Stimulated activated CD4-positive, alpha-beta T cell treated with anti-CD3 and anti-CD28 coated beads, Interleukin-1b, Interleukin-23, amount 100 ng/mL, for 24 hours (primary cell): ENCODE measurements at regions not wholly inside any gene's neighbourhood (a gene's known extent, or its start where the extent isn't known, plus 50 kb on each side); places are given as distances from the start of the nearest gene placed in this dataset.
"Not testable (repeated sequence)": the region's sequence is repeated elsewhere in the genome, so short reads cannot be mapped to it uniquely, and the experiment has no call there.

Experiments used
- DNase-seq, 4 experiments: peaks; one replicate each; pipeline ENCODE4 v3.0.0-alpha.2; 2020; ENCODE audit warnings: low read depth in 4 of 4, low spot score in 1 of 4

- DNase-seq, result no peak
Observed at GRCh38 chr10:9305018-9305655, 1250.6 kb downstream of the GATA3 start.

DNA sequence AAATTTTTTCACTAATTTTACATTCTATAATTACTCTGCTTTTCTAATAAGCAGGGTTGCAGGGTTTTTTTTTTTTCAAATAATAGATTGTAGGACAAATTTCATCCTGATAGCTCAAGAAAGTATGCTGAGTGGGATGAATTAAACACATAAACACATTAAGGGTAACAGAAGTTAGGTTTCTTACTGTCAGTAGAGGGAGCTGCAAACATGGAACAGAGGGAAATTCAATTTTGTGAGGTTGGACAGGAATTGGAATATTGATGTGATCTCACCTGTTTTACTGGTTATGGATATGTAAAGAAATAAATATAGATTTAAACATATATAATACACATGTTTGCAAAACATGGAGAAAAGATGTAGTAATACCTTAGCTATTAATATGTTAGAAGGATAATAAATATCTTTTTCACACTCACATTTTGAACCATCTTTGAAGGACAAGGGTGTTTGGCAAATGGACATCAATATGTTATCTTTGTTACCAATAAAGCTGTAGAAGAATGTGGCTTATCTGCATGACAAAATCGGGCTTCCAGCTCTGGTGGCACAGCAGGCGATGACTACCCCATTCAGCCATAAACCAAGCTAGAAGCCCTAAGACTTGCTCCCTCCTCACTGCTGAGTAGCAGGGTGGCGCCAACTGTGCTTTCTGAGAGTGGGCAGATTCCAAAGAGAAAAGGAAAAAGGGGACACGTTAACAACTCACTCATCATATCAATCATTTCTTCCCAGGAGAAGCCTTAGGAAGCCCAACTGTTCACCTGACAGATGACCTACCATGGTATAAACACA lies 1257.4 kb downstream of the GATA3 start:
- no peak for DNase-seq

- DNase-seq, result no peak
Observed at GRCh38 chr10:9315292-9315691, 1260.8 kb downstream of the GATA3 start.

- no peak for DNase-seq
Observed at GRCh38 chr10:9331583-9332008, 1277.1 kb downstream of the GATA3 start.

DNA sequence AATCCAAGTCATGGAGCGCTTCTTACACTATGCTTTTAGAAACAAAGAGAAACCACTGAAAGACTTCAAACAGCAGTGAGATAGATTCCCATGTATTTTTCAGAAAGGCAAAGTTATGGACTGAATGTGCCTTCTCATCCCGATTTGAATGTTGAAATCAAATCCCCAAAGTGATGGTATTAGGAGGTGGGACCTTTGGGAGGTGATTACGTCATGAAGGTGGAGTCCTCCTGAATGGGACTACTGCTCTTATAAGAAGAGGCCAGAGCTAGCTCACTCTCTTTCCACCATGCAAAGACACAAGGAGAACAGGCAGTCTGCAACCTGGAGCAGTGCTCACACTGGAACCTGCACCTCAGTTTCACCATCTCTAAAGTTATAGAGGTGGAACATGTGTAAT lies 1279.8 kb downstream of the GATA3 start:
- DNase-seq, result no peak

- DNase-seq, result no peak
Observed at GRCh38 chr10:9339716-9340115, 1285.2 kb downstream of the GATA3 start.

- DNase-seq, result no peak
Observed at GRCh38 chr10:9342885-9343570, 1288.5 kb downstream of the GATA3 start.

- not testable (repeated sequence) for DNase-seq
Observed at GRCh38 chr10:9347933-9348332, 1293.4 kb downstream of the GATA3 start.

DNA sequence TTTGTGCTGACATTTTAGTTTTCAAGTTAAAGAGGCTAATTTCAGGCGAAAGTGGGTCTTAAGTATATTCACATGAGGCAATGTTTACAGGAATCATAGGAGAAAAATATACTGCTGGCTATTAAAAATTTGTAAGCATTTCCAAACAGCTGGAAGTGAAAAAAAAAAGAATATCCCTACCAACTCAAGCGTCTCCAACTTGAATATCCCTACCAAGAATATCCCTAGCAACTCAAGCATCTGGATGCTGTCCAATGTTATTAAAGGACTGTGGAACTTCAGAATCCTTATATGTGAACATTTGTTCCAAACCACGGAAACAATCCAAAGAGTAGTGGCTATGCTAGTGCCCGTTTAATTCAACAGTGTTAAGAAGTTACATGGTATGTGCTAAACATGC lies 1303.0 kb downstream of the GATA3 start:
- no peak for DNase-seq

DNA sequence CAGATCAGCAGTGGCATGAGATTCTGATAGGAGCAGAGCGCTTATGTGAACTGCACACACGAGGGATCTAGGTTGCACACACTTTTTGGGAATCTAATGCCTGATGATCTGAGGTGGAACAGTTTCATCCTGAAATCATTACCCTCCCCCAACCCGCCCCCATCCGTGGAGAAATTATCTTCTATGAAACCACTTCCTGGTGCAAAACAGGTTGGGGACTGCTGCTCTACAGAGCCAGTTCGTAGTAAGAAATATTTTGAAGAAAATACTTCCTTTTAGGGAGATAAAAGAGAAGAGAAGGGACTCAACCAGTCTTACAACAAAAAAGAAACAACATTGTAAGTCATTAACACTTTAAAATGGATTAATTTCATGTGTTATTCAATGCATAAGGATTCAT lies 1308.2 kb downstream of the GATA3 start:
- DNase-seq, result no peak

DNA sequence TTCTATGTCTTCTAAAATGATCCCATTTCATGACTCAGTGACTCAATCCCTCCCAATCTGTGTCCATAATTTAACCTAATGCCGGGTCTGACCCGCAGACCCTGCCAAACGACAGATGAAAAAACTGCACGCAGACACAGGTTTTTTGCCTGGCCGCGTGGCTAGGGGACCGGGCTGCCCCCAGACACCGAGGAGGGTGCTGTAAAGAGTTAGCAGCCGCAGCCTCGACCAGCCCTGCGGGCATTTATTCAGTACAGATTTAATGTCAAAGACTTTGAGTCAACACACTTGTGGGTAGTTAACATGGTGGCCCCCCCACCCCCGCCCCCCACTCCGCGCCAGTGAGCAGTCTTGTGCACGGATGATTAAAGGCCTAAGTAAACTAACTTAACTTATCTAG lies 1324.7 kb downstream of the GATA3 start:
- no peak for DNase-seq

GRCh38 chr10:9381733-9382532 lies 1327.4 kb downstream of the GATA3 start:
- DNase-seq, result no peak

GRCh38 chr10:9382533-9382866 lies 1328.0 kb downstream of the GATA3 start:
- DNase-seq, result no peak

- no peak for DNase-seq
Observed at GRCh38 chr10:9390516-9390915, 1336.0 kb downstream of the GATA3 start.

DNA sequence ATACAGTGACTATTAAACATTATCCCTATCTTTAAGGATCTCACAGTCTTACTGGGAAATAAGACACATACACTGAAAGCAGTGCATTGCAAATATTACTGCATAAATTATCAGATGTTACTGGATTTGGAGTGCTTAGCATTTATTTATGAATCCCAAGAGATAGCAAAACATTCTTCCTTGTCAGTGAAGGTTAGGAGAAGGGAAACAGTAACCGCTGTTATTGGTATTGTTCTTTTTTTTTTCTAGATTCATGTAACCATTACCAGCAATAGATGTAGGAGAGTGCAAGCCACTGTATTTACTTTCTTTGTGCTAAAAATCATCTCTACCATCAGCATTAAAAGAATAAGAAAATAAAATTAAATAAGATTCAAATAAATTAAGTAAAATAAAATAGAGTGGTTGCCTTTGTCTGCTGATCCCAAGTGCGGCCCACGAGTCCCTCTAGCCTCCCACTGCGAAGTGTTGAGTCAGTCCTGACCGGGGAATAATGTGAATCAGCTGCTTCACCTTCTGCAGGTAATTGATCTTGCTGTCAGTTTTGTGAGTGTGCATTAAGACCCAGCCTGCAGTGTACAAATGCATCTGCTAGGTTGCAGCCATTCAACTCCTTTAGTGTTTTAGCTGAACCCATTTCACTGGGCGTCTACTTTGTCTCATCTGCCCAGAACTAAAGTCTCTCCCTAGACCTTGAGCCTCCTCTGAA lies 1344.9 kb downstream of the GATA3 start:
- DNase-seq, result no peak

DNA sequence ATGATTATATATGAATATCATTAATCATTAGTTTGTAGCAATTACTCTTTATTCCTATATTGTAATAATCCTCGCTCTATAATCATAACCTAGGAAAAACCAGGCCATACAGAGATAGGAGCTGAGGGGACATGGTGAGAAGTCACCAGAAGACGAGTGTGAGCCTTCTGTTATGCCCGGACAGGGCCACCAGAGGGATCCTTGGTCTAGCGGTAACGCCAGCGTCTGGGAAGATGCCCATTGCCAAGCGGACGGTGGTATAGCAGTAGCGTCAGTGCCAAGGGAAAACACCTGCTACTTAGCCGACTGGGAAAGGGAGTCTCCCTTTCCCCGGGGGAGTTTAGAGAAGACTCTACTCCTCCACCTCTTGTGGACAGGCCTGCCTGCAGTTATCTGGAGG lies 1347.6 kb downstream of the GATA3 start:
- DNase-seq, result not testable (repeated sequence)

- DNase-seq, result not testable (repeated sequence)
Observed at GRCh38 chr10:9402507-9403195, 1348.2 kb downstream of the GATA3 start.

GRCh38 chr10:9407201-9407600 lies 1352.7 kb downstream of the GATA3 start:
- not testable (repeated sequence) for DNase-seq

DNA sequence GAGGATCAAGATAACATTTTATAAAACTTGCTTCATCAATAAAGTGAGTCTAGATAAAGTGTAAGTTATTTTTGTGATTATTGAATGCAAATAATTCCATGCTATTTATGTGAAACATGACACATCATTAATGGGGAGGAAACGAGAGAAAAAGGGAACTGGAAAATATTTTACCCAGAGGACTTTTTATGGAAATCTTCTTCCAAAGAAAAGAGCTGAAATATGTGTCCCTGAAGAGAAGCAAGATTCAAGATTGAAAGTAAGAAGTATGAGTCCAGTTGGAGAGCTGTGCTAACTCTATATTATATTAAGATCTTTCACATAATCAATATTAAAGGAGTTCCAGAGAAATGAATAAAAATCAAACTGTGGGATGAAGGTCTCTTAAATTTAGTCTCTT lies 1361.8 kb downstream of the GATA3 start:
- no peak for DNase-seq

- DNase-seq, result no peak
Observed at GRCh38 chr10:9419757-9420156, 1365.3 kb downstream of the GATA3 start.
